ENCODE measurements at regions not wholly inside any gene's neighbourhood (a gene's known extent, or its start where the extent isn't known, plus 50 kb on each side); places are given as distances from the start of the nearest gene placed in this dataset.

- no peak for TF ChIP-seq CTCF (IDR thresholded peaks at IDR 0.05; ENCODE audit: insufficient read depth, low read depth, low read length)
- no peak for DNase-seq (ENCODE audit: low read depth)
- H3K4me3 ChIP-seq (ENCODE audit: low read depth, low read length) = no peak overlapping the region
These were observed 978.3 kb upstream of the B3GALT2 start for GRCh38 chr1:194164755-194165154.

- TF ChIP-seq CTCF (IDR thresholded peaks at IDR 0.05; ENCODE audit: insufficient read depth, low read depth, low read length) = no peak
- no peak overlapping the region for H3K4me3 ChIP-seq (ENCODE audit: low read depth, low read length)
- DNase-seq (ENCODE audit: low read depth) = no peak
These were observed 975.2 kb upstream of the B3GALT2 start for GRCh38 chr1:194161591-194161990.

- no peak for TF ChIP-seq CTCF (IDR thresholded peaks at IDR 0.05; ENCODE audit: insufficient read depth, low read depth, low read length)
- H3K4me3 ChIP-seq (ENCODE audit: low read depth, low read length) = no peak overlapping the region
- no peak for DNase-seq (ENCODE audit: low read depth)
These were observed 973.5 kb upstream of the B3GALT2 start for GRCh38 chr1:194159941-194160340.

GRCh38 chr1:194155962-194156361 lies 969.5 kb upstream of the B3GALT2 start:
- no peak overlapping the region for H3K4me3 ChIP-seq (ENCODE audit: low read depth, low read length)
- no peak for DNase-seq (ENCODE audit: low read depth)
- no peak for TF ChIP-seq CTCF (IDR thresholded peaks at IDR 0.05; ENCODE audit: insufficient read depth, low read depth, low read length)

DNA sequence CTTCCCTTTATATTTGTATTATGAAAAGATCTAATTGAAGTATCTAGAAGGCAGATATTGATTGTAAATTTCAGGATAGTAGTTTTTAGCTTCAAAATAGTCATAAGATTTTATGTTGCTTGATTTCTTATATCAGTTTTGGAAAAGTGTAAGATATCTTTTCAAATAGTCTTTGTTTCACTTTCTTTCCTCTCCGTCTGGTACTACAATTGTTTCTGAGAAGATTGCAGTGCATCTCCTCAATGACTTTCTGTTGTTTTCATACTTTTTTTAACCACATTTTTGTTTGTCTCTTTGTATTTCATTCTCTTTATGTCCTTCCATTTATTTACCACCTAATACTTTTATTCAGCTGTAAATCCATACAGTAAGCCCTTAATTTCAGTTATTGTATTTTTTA lies 964.6 kb upstream of the B3GALT2 start:
- no peak for TF ChIP-seq CTCF (IDR thresholded peaks at IDR 0.05; ENCODE audit: insufficient read depth, low read depth, low read length)
- H3K4me3 ChIP-seq (ENCODE audit: low read depth, low read length) = no peak overlapping the region
- DNase-seq (ENCODE audit: low read depth) = no peak

- no peak for TF ChIP-seq CTCF (IDR thresholded peaks at IDR 0.05; ENCODE audit: insufficient read depth, low read depth, low read length)
- DNase-seq (ENCODE audit: low read depth) = no peak
- H3K4me3 ChIP-seq (ENCODE audit: low read depth, low read length) = no peak overlapping the region
These were observed 963.8 kb upstream of the B3GALT2 start for GRCh38 chr1:194150242-194150641.

DNA sequence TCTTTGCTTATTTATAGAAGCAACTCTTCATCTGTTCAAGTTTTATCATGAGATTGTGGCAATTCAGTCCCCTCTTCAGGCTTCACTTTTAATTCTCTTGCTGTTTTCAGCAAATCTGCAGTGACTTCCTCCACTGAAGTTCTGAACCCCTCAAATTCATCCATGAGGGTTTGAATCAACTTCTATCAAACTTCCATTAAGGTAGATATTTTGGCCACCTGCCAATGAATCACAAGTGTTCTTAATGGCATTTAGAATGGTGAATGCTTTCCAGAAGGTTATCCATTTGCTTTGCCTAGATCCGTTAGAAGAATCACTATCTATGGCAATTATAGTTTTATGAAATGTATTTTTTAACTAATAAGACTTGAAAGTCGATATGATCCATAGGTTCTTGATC lies 946.7 kb upstream of the B3GALT2 start:
- TF ChIP-seq CTCF (IDR thresholded peaks at IDR 0.05; ENCODE audit: insufficient read depth, low read depth, low read length) = no peak
- H3K4me3 ChIP-seq (ENCODE audit: low read depth, low read length) = no peak overlapping the region
- DNase-seq (ENCODE audit: low read depth) = no peak

Data from fibroblast of villous mesenchyme (primary cell).